ENCODE measurements at regions not wholly inside any gene's neighbourhood (a gene's known extent, or its start where the extent isn't known, plus 50 kb on each side); places are given as distances from the start of the nearest gene placed in this dataset.
"Not testable (repeated sequence)": the region's sequence is repeated elsewhere in the genome, so short reads cannot be mapped to it uniquely, and the experiment has no call there.

GRCh38 chr9:33737811-33738606, 57.4 kb upstream of the PRSS3 start:
- DNase-seq (ENCODE audit: low spot score), result peak; percentile 68

- DNase-seq (ENCODE audit: low spot score), result no peak
These were observed 56.0 kb upstream of the PRSS3 start for GRCh38 chr9:33739398-33739797.

GRCh38 chr9:33740075-33740474, 55.3 kb upstream of the PRSS3 start:
- no peak for DNase-seq (ENCODE audit: low spot score)

GRCh38 chr9:33740958-33741357, 54.4 kb upstream of the PRSS3 start:
- DNase-seq (ENCODE audit: low spot score), result not testable (repeated sequence)

GRCh38 chr9:33742051-33742450, 53.3 kb upstream of the PRSS3 start:
- no peak for DNase-seq (ENCODE audit: low spot score)

- DNase-seq (ENCODE audit: low spot score), result no peak
These were observed 52.8 kb upstream of the PRSS3 start for GRCh38 chr9:33742519-33742918.
